ENCODE measurements at regions not wholly inside any gene's neighbourhood (a gene's known extent, or its start where the extent isn't known, plus 50 kb on each side); places are given as distances from the start of the nearest gene placed in this dataset.

DNA sequence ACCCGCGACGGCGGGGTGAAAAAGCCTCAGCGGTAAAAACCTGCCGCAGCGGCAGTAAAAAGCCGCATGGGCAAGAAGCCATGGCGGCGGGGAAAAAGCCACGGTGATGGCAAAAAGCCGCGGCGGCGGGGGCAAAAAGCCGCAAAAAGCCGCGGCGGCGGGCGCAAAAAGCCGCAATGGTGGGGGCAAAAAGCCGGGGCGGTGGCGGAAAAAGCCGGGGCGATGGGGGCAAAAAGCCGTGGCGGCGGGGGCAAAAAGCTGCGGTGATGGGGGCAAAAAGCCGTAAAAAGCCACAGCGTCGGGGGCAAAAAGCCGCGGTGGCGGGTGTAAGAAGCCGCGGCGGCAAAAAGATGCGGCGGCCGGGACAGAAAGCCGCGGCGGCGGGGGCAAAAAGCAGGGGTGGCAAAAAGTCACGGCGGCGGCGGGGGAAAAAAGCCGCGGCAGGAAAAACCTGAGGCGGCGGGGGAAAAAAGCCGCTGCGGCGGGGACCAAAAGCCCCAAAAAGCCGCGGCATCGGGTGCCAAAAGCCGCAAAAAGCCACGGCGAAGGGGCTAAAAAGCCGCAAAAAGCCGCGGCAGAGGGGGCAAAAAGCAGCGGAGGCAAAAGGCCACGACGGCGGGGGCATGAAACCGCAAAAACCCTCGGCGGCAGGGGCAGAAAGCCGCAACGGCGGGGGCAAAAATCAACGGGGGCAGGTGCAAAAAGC lies 488.5 kb downstream of the ZNF33B start (continued):
- TF ChIP-seq, protein P1, sequence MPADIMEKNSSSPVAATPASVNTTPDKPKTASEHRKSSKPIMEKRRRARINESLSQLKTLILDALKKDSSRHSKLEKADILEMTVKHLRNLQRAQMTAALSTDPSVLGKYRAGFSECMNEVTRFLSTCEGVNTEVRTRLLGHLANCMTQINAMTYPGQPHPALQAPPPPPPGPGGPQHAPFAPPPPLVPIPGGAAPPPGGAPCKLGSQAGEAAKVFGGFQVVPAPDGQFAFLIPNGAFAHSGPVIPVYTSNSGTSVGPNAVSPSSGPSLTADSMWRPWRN (IDR thresholded peaks at IDR 0.05; ENCODE audit: low read depth) = no peak
- TF ChIP-seq POLR2B (IDR thresholded peaks at IDR 0.05; ENCODE audit: low read depth, partially characterized antibody) (no peak), DMBX1 (CRISPR knock-in tag; IDR thresholded peaks at IDR 0.05; ENCODE audit: borderline replicate concordance) (no peak), IFI16 (CRISPR knock-in tag; IDR thresholded peaks at IDR 0.05) (no peak)

DNA sequence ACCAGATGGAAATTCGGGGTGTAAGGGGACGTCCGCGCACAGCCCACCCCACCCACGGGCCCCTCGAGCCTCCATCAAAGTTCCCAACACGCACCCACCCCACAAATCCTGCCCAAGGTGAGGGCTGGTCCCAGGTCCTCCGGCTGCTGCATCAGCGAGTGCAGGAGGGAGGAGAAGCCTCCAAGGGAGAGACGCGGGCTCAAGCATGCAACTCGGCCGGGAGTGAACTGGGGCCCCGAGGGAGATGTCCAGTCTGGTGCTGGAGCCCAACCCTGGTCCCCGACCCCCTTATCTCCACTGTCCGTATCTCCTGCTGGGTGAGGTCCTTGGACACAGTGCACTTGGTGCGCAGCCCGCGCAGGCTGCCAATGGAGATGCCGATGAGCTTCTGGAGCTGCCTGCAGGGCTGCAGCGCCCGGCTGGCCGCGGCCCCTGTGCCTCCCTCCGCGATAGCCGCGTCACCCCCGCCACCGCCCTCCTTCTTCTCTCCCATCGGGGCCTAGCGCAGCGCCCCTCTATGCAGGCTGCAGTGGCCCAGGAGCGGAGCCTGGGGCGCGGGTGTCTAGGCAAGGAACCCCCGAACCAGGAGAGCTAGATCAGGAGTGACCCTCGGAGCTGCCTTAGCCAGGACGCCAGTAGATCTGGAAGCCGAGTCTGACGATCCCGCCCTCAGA lies 489.2 kb downstream of the ZNF33B start:
- WGBS (ENCODE audit: insufficient coverage, low coverage, missing lambda C conversion rate) = 32% methylated on average over 29 of the region's 42 CpGs
- no peak overlapping the region for H2AFZ ChIP-seq (ENCODE audit: low read depth, low read length)
- H3K36me3 ChIP-seq (ENCODE audit: control insufficient read depth, insufficient read depth, low read length) = no peaks in the 10 kb centered on the region
- H3K9ac ChIP-seq (ENCODE audit: insufficient read depth in 1 of 2, low read depth in 2 of 2, low read length in 2 of 2) = no peak overlapping the region
- no peaks in the 10 kb centered on the region for H4K20me1 ChIP-seq (replicated peaks; ENCODE audit: control insufficient read depth, insufficient read depth, low read length)
- DNase-seq (ENCODE audit: extremely low read depth in 1 of 4, low spot score in 3 of 4) (no peak), ATAC-seq (no peak), FAIRE-seq (no peak)
- H3K4me3 ChIP-seq = no peak overlapping the region
- H3K9me3 ChIP-seq (replicated peaks; ENCODE audit: control insufficient read depth, insufficient read depth, low read depth, low read length) = no peaks in the 10 kb centered on the region; the same call in 1 of the 2 replicates
- ChIA-PET CTCF (ENCODE audit: low intra/inter-chr PET ratio) (no interaction called here), POLR2A (no interaction called here)
- TF ChIP-seq ZNF140 (CRISPR knock-in tag; IDR thresholded peaks at IDR 0.05) (no peak), RBM39 (optimal IDR thresholded peaks at IDR 0.05; ENCODE audit: low read depth, low read length) (no peak), ZNF644 (tag; IDR thresholded peaks at IDR 0.05; ENCODE audit: low read depth) (no peak), E2F3 (CRISPR knock-in tag; IDR thresholded peaks at IDR 0.05) (no peak), ZNF445 (CRISPR knock-in tag; IDR thresholded peaks at IDR 0.05; ENCODE audit: low read depth) (no peak)
- H3K27me3 ChIP-seq (ENCODE audit: control insufficient read depth in 2 of 2, insufficient read depth in 2 of 2, low read length in 2 of 2) = no peaks in the 10 kb centered on the region
- H3K9me1 ChIP-seq (ENCODE audit: control insufficient read depth, insufficient read depth, low read length) = no peaks in the 10 kb centered on the region
- H3K4me1 ChIP-seq (replicated peaks in 1 of 2; ENCODE audit: control insufficient read depth in 2 of 2, insufficient read depth in 2 of 2, low read length in 2 of 2) = no peaks in the 10 kb centered on the region
- no peaks in the 10 kb centered on the region for H3K79me2 ChIP-seq (ENCODE audit: control insufficient read depth, insufficient read depth, low read length)
- intact Hi-C loops (cut with micrococcal nuclease) (no loop called here), in situ Hi-C loops (cut with MboI) (no loop called here)
- no peak overlapping the region for H3K27ac ChIP-seq (ENCODE audit: extremely low read depth, low read depth, low read length)
- H3K4me2 ChIP-seq (ENCODE audit: insufficient read depth, low read length) = no peak overlapping the region
- BruUV-seq (replicated peaks) = no TSS peak

Data from K562 (cell line).